ENCODE measurements at regions not wholly inside any gene's neighbourhood (a gene's known extent, or its start where the extent isn't known, plus 50 kb on each side); places are given as distances from the start of the nearest gene placed in this dataset.

DNA sequence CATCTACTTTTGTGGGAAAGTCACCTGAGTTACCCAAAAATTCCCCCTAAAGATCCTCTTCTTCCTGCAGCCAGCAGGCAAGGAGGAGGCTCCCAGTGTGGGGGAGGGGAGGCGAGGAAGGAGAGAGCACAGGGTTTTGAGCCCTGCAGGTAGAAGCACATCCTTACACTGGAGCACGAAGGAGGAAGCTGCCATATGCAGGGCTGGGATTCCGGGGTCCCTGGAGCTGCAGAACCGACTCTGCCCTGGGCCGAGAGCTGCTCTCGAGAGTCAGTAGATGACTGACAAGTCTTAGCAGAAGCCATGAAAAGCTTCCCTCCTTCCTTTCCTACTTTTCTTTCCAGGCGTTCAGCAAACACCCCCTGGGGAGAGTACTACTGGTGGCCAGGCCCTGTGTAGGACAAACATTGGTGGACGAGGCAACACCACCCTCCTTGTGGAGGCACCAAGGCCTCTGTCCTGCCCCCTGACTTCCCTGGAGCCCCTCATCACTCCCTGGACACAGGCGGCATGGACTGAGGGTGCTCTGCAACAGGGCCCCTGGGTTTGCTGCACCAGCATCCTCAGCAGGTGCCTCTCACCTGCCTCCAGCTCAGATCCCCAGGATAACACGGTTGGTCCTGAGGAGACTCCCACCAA is 211.7 kb upstream of the CST7 start:
- no peak for TF ChIP-seq CTCF (IDR thresholded peaks at IDR 0.05; ENCODE audit: low read depth, low read length, missing control alignments)
- DNase-seq (ENCODE audit: low read depth) = no peak
- no peak overlapping the region for H3K4me3 ChIP-seq (ENCODE audit: low read depth, low read length)

GRCh38 chr20:24738058-24738775 is 210.9 kb upstream of the CST7 start:
- H3K4me3 ChIP-seq (ENCODE audit: low read depth, low read length) = no peak overlapping the region
- DNase-seq (ENCODE audit: low read depth) = no peak
- TF ChIP-seq CTCF (IDR thresholded peaks at IDR 0.05; ENCODE audit: low read depth, low read length, missing control alignments) = no peak

- peak; percentile 4 for DNase-seq (ENCODE audit: low read depth)
- H3K4me3 ChIP-seq (ENCODE audit: low read depth, low read length) = no peak overlapping the region
- TF ChIP-seq CTCF (IDR thresholded peaks at IDR 0.05; ENCODE audit: low read depth, low read length, missing control alignments) = no peak
Observed at GRCh38 chr20:24738981-24739633, 210.0 kb upstream of the CST7 start.

GRCh38 chr20:24739746-24740145 is 209.3 kb upstream of the CST7 start:
- no peak for DNase-seq (ENCODE audit: low read depth)
- H3K4me3 ChIP-seq (ENCODE audit: low read depth, low read length) = no peak overlapping the region
- TF ChIP-seq CTCF (IDR thresholded peaks at IDR 0.05; ENCODE audit: low read depth, low read length, missing control alignments) = no peak

GRCh38 chr20:24741493-24742072 is 207.5 kb upstream of the CST7 start:
- DNase-seq (ENCODE audit: low read depth) = no peak
- no peak overlapping the region for H3K4me3 ChIP-seq (ENCODE audit: low read depth, low read length)
- TF ChIP-seq CTCF (IDR thresholded peaks at IDR 0.05; ENCODE audit: low read depth, low read length, missing control alignments) = no peak

DNA sequence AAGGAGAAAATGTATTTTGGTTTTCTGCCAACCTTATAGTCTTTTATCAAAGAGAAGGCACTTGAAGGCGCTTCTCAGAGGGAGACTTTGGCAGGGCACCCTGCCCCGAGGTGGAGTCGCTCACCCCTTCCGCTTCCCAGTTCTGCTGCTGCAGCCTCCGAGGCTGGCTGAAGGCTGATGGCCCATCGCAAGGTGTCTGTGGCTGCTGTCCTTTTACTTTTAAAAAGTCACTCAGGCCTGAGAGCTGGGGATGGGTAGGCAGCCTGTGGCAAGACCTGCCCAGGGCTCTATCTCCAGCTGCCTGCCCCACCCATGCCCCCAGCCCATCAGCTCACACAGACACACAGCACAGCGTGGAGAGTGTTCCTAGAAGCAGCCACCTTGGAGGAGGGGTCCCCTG is 206.6 kb upstream of the CST7 start:
- TF ChIP-seq CTCF (IDR thresholded peaks at IDR 0.05; ENCODE audit: low read depth, low read length, missing control alignments) = no peak
- DNase-seq (ENCODE audit: low read depth) = no peak
- H3K4me3 ChIP-seq (ENCODE audit: low read depth, low read length) = no peak overlapping the region

Measured in GM12864 (cell line).